ENCODE measurements at regions not wholly inside any gene's neighbourhood (a gene's known extent, or its start where the extent isn't known, plus 50 kb on each side); places are given as distances from the start of the nearest gene placed in this dataset.

DNA sequence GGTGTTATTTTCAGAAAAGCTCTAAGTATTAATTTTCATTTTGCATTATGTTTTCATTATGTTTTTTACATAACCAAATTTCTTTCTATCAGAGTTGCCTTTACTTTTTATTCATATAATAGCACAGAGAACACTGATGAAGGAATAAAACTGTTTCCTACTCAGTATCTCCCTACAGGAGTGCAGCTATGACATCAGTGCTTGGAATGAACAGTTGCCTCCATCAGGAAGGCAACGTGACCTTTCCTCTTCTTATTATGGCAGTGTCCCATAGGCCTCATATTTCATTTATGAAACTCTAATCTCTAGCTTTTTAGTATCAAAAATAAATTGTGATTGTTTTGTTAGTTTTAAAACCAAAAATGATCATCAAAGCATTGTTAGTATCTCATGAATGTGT, 712.8 kb downstream of the CD109 start:
- no peaks in the 10 kb centered on the region for H3K36me3 ChIP-seq (replicated peaks in 1 of 2; ENCODE audit: control insufficient read depth in 1 of 2, insufficient read depth in 2 of 2, low read length in 2 of 2)
- no peaks in the 10 kb centered on the region for H3K79me2 ChIP-seq (ENCODE audit: insufficient read depth, low read length)
- H3K4me1 ChIP-seq (ENCODE audit: insufficient read depth, low read length): no peaks in the 10 kb centered on the region
- TF ChIP-seq HOXA9 (CRISPR knock-in tag; IDR thresholded peaks at IDR 0.05; ENCODE audit: borderline replicate concordance): no peak
- no peaks in the 10 kb centered on the region for H3K27me3 ChIP-seq (ENCODE audit: control insufficient read depth in 1 of 2, insufficient read depth in 2 of 2, low read length in 2 of 2)
- intact Hi-C loops (cut with micrococcal nuclease; ENCODE audit: unreplicated experiment): loop anchor here (1.0 to 5.0 kb wide), 3 partner anchors 140 to 672 kb away; no protein-coding TSS in a partner anchor
- ChIA-PET CTCF (ENCODE audit: low intra/inter-chr PET ratio, low total read pairs) (interaction anchor here (0.7 to 2.5 kb wide), 5 partner anchors 65 to 800 kb away, joined by 3 to 30 read pairs (median 5); no protein-coding TSS in a partner anchor), POLR2A (no interaction called here)
- BruUV-seq (replicated peaks): no TSS peak
- 4% methylated on average over 1 of the region's 1 CpG for WGBS (ENCODE audit: low lambda C conversion rate)
- no peak for ATAC-seq
- H3K9ac ChIP-seq (ENCODE audit: insufficient read depth, low read depth, low read length): no peak overlapping the region
- H3K27ac ChIP-seq (ENCODE audit: extremely low read length, insufficient read depth, low read length): no peak overlapping the region
- no peak overlapping the region for H3K4me3 ChIP-seq (replicated peaks in 1 of 3; ENCODE audit: insufficient read depth in 1 of 3, low read depth in 2 of 3, low read length in 3 of 3)
- no peak overlapping the region for H3K4me2 ChIP-seq (ENCODE audit: low read depth, low read length)
- H4K20me1 ChIP-seq (ENCODE audit: insufficient read depth, low read length): no peaks in the 10 kb centered on the region
- no peak for DNase-seq (ENCODE audit: low spot score)
- no peaks in the 10 kb centered on the region for H3K9me3 ChIP-seq (ENCODE audit: low read length)
- in situ Hi-C loops (cut with HindIII; ENCODE audit: extremely low pct_ligation_motif_present, low pct_unique_long_range_greater_than_20kb): loop anchor here (25.0 kb wide), 1 partner anchor 803 kb away; the partner anchor contains the start of gene COL12A1
- H2AFZ ChIP-seq (ENCODE audit: low read length): no peak overlapping the region
- no peak for FAIRE-seq

DNA sequence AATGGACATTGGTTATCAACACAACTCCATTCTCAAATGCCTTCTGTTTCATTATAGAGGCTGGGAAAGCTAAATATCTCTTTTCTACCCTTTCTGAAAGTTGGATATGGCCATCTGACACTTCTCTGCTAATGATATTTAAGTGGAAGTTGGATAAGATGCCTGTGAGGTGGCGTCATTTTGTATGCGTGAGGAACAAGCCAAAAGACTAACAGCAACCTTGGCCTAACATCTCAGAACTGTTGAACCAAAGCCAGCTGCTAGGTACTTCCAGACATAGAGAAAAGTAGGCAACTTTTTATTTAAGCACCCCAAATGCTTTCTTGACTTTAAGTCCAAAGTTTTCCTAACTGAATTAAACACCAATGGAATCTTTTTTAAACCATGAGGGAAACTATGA, 708.4 kb downstream of the CD109 start:
- 0% methylated on average over 2 of the region's 2 CpGs for WGBS (ENCODE audit: low lambda C conversion rate)
- ATAC-seq (no peak), FAIRE-seq (no peak), DNase-seq (ENCODE audit: low spot score) (no peak)
- ChIA-PET CTCF (ENCODE audit: low intra/inter-chr PET ratio, low total read pairs) (no interaction called here), POLR2A (no interaction called here)
- H3K36me3 ChIP-seq (replicated peaks in 1 of 2; ENCODE audit: control insufficient read depth in 1 of 2, insufficient read depth in 2 of 2, low read length in 2 of 2): no peaks in the 10 kb centered on the region
- no peaks in the 10 kb centered on the region for H3K27me3 ChIP-seq (ENCODE audit: control insufficient read depth in 1 of 2, insufficient read depth in 2 of 2, low read length in 2 of 2)
- no peak overlapping the region for H3K4me2 ChIP-seq (ENCODE audit: low read depth, low read length)
- no peaks in the 10 kb centered on the region for H3K4me1 ChIP-seq (ENCODE audit: insufficient read depth, low read length)
- H3K9me3 ChIP-seq (ENCODE audit: low read length): no peaks in the 10 kb centered on the region
- in situ Hi-C loops (cut with HindIII; ENCODE audit: extremely low pct_ligation_motif_present, low pct_unique_long_range_greater_than_20kb): loop anchor here (25.0 kb wide), 1 partner anchor 808 kb away; the partner anchor contains the start of gene COL12A1
- no peaks in the 10 kb centered on the region for H4K20me1 ChIP-seq (ENCODE audit: insufficient read depth, low read length)
- no peak overlapping the region for H2AFZ ChIP-seq (ENCODE audit: low read length)
- no peaks in the 10 kb centered on the region for H3K79me2 ChIP-seq (ENCODE audit: insufficient read depth, low read length)
- intact Hi-C loops (cut with micrococcal nuclease; ENCODE audit: unreplicated experiment): no loop called here
- no peak overlapping the region for H3K9ac ChIP-seq (ENCODE audit: insufficient read depth, low read depth, low read length)
- H3K4me3 ChIP-seq (replicated peaks in 1 of 3; ENCODE audit: insufficient read depth in 1 of 3, low read depth in 2 of 3, low read length in 3 of 3): no peak overlapping the region
- H3K27ac ChIP-seq (ENCODE audit: extremely low read length, insufficient read depth, low read length): no peak overlapping the region
- no TSS peak for BruUV-seq (replicated peaks)
- no peak for TF ChIP-seq ZNF678 (CRISPR knock-in tag; IDR thresholded peaks at IDR 0.05)
- no peak for TF ChIP-seq DR1 (CRISPR knock-in tag; IDR thresholded peaks at IDR 0.05)
- TF ChIP-seq, protein P1, sequence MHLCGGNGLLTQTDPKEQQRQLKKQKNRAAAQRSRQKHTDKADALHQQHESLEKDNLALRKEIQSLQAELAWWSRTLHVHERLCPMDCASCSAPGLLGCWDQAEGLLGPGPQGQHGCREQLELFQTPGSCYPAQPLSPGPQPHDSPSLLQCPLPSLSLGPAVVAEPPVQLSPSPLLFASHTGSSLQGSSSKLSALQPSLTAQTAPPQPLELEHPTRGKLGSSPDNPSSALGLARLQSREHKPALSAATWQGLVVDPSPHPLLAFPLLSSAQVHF (CRISPR knock-in tag; IDR thresholded peaks at IDR 0.05): no peak
- no peak for TF ChIP-seq RAD51 (IDR thresholded peaks at IDR 0.05; ENCODE audit: borderline replicate concordance)
- no peak for TF ChIP-seq ZNF3 (CRISPR knock-in tag; IDR thresholded peaks at IDR 0.05)
- TF ChIP-seq, protein P2, sequence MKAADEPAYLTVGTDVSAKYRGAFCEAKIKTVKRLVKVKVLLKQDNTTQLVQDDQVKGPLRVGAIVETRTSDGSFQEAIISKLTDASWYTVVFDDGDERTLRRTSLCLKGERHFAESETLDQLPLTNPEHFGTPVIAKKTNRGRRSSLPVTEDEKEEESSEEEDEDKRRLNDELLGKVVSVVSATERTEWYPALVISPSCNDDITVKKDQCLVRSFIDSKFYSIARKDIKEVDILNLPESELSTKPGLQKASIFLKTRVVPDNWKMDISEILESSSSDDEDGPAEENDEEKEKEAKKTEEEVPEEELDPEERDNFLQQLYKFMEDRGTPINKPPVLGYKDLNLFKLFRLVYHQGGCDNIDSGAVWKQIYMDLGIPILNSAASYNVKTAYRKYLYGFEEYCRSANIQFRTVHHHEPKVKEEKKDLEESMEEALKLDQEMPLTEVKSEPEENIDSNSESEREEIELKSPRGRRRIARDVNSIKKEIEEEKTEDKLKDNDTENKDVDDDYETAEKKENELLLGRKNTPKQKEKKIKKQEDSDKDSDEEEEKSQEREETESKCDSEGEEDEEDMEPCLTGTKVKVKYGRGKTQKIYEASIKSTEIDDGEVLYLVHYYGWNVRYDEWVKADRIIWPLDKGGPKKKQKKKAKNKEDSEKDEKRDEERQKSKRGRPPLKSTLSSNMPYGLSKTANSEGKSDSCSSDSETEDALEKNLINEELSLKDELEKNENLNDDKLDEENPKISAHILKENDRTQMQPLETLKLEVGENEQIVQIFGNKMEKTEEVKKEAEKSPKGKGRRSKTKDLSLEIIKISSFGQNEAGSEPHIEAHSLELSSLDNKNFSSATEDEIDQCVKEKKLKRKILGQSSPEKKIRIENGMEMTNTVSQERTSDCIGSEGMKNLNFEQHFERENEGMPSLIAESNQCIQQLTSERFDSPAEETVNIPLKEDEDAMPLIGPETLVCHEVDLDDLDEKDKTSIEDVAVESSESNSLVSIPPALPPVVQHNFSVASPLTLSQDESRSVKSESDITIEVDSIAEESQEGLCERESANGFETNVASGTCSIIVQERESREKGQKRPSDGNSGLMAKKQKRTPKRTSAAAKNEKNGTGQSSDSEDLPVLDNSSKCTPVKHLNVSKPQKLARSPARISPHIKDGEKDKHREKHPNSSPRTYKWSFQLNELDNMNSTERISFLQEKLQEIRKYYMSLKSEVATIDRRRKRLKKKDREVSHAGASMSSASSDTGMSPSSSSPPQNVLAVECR (CRISPR knock-in tag; IDR thresholded peaks at IDR 0.05; ENCODE audit: borderline replicate concordance): no peak
- TF ChIP-seq AKAP8 (CRISPR knock-in tag; IDR thresholded peaks at IDR 0.05): no peak
- TF ChIP-seq ZSCAN12 (CRISPR knock-in tag; IDR thresholded peaks at IDR 0.05): no peak
- TF ChIP-seq ZMYM2 (CRISPR knock-in tag; IDR thresholded peaks at IDR 0.05): no peak
- no peak for TF ChIP-seq ZNF350 (CRISPR knock-in tag; IDR thresholded peaks at IDR 0.05; ENCODE audit: borderline replicate concordance, low read depth)
- TF ChIP-seq, protein P3, sequence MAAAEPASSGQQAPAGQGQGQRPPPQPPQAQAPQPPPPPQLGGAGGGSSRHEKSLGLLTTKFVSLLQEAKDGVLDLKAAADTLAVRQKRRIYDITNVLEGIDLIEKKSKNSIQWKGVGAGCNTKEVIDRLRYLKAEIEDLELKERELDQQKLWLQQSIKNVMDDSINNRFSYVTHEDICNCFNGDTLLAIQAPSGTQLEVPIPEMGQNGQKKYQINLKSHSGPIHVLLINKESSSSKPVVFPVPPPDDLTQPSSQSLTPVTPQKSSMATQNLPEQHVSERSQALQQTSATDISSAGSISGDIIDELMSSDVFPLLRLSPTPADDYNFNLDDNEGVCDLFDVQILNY (CRISPR knock-in tag; conservative IDR thresholded peaks at IDR 0.05): no peak
- no peak for TF ChIP-seq MBNL3 (CRISPR knock-in tag; conservative IDR thresholded peaks at IDR 0.05)
- TF ChIP-seq POLR2A (IDR thresholded peaks at IDR 0.05; ENCODE audit: insufficient read depth in 1 of 2, low read depth in 2 of 2, low read length in 2 of 2): no peak
- no peak for TF ChIP-seq ZNF10 (CRISPR knock-in tag; IDR thresholded peaks at IDR 0.05; ENCODE audit: borderline replicate concordance, low read depth)

All from HepG2 (cell line).